ENCODE measurements at regions not wholly inside any gene's neighbourhood (a gene's known extent, or its start where the extent isn't known, plus 50 kb on each side); places are given as distances from the start of the nearest gene placed in this dataset.

DNA sequence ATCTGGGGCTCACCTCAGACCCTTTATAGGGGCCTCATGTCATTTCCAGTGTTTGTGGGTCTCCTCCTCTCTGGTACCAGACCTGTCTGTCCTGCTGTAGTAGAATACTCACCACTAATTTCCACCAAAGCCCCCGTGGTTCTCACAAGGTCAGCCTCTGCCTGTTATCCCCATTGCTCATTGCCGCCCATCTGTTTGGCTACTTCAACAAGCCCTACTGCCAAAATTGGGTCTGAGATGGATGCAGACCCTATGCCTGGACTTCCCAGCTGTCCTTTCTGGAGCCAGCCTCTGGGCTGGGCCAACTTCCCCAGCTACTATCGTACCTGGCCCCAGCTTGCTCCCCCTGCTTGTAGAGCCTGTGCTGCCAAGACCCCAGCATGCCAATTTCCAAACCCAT, 152.1 kb upstream of the ISX start:
- DNase-seq (ENCODE audit: low spot score) = no peak

DNA sequence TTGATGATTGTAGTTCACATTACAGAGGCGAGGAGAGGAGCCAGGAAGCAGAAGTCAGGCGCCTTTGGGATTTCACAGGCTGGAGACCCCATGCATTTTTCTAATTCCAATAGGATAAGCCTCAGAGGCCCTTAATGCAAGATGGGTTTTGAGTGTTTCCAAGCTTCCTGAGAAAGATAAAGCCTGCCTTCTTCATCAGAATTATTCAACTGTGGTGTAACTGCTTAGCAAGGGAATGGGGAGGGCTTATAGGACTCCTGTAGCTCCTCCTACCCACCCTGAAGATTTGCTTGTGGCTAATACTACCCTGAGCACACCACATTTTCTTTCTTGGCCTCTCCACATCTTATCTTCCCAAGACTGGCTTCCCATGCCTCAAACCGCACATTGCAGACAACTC, 151.1 kb upstream of the ISX start:
- DNase-seq (ENCODE audit: low spot score) = no peak

DNA sequence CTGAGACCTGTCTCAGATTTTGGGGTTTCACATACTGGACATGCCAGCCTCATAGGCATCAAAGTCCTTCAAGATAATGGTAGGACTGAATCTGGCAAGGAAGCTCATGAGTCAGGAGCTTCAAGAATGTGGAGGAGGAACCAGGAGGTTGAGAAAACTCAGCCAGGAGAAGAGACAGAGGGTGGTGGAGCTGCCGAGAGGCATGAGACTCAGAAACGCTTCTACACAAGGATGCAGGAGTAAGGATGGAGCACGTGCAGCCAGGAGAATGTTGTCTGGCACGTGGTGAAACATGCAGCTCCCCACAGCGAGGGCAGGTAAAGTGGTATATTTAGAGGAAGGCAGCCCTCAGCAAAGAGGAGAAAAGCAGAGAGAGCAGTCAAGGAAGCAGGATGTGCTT, 148.7 kb upstream of the ISX start:
- no peak for DNase-seq (ENCODE audit: low spot score)

DNA sequence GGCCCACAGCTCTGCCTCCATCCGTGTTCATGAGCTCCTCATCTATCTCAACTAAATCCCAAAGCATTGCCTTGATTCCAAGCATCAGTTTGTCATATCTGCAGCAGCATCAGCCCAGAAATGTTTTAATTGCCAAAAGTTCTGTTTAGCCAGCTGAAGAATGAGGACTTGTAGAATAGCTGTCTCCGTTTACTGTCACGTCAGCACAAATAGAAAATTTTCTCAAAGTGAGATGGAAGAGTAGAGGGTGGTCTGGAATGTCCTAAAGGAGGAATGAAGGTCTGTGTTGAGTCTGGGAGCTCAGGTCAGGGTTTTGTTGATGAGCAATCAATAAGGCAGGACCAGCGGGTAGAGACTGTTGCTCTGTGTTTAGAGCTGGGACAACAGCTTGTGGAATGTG, 134.9 kb upstream of the ISX start:
- no peak for DNase-seq (ENCODE audit: low spot score)

DNA sequence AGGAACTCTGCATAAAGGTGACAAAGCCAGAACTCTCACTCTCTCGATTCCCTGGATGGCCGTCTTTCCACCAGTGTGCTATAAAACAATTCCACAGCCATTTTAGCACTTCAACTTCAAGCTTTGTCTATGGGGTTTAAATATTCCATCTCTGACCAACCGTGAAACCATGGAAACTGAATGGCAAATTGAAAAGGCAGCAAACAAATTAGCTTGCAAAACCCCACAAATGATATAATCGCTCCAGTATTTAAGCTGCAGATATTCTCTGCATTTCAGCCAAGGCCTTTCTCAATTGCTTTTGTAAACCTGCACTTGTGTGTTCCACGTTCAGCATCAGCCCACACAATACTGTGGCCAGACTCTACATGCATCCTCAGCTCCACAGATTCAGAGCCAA, 131.7 kb upstream of the ISX start:
- DNase-seq (ENCODE audit: low spot score) = no peak

DNA sequence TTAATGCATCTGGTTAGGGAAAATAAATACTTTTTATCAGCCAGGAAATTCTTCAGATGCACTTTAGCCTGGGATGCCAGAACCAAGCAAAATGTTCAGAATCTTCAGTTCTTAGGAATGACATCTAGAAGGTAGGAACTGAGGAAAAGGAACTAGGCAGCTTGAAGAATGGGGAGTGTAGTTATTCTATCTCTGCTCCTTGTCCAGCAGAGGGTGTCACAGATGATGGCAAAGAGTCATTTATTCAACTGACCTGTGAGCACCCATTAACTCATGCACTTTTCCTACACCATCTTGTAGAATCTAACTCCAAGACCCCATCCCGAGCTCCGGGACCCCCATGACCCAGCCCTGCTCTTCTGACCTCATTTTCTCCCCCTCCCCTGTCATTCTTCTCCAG, 122.1 kb upstream of the ISX start:
- no peak for DNase-seq (ENCODE audit: low spot score)

DNA sequence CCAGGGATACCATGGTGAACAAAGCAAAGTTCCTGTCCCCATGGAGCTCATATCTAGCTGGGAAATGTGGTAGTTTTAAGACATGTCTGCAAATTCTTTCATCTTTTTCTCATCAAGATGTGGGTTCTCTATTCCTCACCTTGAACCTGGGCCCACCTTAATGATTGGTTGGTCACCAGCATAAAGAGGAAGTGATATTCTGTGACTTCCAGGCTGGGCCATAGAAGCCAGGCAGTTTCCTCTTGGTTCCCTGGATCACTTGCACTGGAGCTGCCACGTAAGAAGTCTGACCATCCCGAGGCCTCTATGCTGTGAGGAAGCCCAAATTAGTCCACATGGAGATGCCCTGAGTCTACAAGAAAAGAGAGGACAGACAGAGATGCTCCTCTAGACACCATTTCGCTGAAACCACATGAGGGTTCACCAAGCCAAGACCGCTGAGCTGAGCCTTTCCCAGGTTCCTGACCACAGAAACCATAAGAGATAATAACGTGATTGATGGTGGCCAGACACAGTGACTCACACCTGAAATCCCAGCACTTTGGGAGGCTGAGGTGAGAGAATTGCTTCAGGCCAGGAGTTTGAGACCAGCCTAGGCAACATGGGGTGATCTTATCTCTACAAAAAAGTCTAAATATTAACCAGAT, 119.5 kb upstream of the ISX start:
- no peak for DNase-seq (ENCODE audit: low spot score)

DNA sequence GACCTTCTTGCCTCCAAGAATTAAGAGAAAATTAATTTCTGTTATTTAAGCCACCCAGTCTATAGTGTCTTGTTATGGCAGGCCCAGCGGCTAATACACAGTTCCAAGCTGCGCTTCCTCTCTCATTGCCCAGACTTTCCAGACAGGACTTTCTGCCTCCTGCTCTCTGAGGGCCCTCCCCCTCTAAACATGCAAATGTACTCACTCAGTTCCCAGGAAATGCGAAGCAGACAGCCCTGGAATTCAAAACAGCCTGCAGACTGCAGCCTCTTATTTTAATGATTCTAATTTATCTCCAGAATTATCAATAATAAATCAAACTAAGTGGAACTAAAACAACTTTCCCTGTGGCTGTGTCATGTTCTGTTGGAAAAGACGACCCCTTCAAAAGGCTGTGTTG, 115.5 kb upstream of the ISX start:
- DNase-seq (ENCODE audit: low spot score) = no peak

DNA sequence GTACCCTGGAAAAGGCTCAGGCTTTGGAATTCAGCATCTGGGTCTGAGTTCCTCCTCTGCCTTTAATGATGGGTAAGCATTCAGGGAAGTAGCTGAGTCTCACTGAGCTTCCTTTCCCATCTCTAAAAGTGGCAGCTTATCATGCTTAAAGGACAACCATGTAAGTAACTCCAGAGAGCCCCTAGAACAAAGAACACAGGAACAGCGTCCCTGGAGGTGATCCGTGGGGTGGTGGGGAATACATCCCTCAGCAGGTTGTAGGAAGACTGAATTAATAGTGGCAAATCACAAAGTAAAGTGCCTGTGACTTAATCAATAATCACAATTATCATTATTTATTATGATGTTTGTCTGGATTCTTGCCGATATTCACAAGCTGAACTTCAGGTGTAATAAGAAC, 114.7 kb upstream of the ISX start:
- DNase-seq (ENCODE audit: low spot score) = no peak

DNA sequence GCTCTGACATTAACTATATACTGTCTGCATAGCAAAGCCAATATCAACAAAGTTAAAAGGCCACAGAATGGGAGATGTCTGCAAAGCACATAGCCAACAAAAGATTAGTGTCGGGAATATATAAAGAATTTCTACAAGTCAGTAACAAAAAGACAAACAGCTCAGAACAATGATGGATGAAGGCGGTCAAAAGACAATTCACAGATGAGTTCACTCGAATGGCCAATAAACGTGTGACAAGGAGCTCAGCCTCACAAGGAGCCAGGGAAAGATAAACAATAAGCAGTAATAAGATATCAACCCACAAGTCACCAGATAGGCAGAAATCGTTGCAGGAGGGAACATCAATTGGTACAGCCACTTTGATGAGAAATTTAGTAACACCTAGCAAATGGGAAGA, 106.0 kb upstream of the ISX start:
- no peak for DNase-seq (ENCODE audit: low spot score)

DNA sequence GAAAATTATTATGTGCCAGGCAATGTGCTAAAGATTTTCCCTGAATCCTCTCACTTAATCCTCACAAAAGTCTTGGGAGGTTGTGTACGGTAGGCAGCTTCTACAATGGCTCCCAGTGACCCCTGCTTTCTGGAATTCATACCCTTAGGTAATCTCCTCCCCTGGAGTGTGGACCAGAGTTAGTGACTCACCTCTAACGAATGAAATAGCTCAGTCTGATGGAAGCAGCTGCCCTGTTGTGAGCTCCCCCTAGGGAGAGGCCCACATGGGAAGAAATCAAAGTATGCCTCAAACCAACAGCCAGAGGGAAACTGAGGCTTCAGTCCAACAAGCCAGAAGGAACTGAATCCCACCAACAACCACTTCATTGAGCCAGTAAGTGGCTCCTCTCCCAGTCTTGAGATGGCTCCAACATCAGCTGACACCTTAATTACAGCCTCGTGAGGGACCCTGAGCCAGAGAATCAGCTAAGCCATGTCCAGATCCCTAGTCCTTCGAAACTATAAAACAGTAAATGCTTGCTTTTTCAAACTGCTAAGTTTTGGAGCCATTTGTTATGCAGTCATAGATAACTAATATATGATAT, 98.9 kb upstream of the ISX start:
- no peak for DNase-seq (ENCODE audit: low spot score)

DNA sequence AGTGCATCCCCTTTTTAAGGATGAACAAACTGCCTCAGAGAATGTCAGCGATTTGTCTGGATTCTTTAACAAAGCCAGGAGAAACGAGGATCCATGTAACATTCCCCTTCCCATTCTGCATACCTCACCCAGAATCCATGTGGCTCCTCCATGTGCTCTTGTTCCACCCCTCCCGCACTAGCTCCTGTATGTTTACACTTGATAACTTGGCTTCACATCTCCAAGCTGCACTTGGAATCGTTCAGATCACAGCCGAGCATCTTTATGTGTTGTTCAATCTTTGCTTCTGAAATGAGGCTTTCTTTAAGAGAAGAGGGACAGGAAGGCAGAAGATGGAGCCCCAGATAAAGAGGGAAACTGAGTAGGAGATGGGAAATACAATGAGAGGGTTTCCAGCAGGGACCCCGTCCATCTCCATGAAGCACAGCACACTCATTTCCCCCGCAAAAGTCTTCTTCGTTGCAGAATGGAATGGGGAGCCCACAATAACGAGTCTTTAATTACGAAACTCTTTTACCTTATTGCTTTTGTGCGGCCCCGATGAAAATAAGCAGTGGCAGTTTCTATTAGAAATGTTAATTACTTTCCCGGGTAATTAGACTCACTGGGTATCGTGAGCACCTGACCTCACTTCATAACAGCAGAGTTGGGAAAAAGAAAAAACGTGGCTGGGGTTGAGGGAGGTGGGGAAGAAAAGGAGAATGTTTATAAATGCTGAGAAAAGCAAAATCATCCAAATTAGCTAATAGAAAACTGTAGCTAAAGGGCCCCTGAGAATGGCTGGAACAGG, 96.8 kb upstream of the ISX start:
- no peak for DNase-seq (ENCODE audit: low spot score)

DNA sequence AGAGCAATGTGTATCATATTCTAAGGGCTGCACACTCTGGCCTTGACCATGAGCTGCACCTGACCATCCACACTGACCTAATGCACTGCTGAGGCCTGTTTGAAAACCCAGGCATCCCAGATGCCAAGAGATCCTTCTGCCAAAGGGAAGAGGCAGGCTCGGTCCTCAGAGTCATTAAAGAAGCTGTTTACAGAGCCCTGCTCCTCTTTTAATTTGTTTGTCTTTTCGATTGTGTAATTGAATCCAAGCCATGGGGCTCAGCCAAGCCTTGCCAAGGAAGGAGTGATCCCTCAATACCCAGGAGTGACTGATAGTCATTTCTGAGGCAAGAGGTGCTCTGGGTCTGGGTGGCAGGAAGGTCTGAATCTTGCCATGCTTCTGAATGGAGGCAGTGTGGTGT, 94.5 kb upstream of the ISX start:
- DNase-seq (ENCODE audit: low spot score) = no peak

DNA sequence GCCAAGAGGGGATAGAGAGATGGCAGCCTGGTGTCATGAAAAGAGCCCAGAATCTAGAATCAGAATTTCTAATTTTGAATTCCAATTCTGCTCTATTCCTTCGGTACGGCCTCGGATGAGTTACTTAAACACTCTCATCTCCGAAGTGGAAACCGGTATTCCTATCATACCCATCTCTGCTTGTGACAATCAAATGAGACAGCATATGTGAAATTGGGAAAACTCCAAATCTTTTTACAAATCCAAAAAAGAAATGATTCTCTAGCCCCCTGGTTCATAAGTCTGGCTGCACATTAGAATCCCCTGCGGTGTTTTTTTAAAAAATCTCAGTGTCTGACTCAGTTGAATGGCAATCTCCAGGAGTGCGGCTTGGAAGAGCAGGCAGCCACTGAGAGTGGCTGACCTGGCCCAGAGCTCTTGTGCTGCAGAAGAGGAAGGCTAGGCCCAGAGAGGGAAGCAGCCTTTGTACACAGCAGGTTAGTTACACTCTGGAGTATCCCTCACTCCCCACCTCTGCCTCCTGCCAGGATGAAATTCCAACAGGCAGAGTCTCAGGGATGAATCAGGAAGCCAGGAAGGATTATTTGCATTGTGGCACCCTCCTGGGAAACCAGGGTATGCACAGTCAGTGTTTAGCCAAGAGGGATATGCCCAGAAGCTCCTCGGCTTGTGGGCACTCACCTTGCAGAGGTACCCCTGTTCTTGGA, 93.6 kb upstream of the ISX start:
- DNase-seq (ENCODE audit: low spot score) = no peak

DNA sequence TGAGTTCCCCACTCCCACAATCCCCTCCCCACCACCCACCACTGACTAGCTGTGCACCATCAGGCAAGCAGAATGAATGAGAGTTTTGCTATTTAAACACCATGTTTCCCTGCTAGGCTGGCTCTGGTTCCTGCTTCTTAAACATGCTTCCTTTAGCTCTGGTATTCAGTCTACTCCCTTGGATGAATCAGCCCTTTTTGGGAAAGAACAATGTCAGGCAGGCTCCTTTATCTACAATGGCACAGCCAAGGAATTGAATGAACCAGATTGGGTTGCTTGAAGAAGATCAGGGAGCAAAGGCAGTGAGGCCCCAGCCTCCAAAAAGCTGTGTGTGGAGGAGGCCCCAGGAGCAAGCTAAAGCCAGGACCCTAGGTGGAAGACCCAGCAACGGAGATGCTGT, 92.9 kb upstream of the ISX start:
- no peak for DNase-seq (ENCODE audit: low spot score)

DNA sequence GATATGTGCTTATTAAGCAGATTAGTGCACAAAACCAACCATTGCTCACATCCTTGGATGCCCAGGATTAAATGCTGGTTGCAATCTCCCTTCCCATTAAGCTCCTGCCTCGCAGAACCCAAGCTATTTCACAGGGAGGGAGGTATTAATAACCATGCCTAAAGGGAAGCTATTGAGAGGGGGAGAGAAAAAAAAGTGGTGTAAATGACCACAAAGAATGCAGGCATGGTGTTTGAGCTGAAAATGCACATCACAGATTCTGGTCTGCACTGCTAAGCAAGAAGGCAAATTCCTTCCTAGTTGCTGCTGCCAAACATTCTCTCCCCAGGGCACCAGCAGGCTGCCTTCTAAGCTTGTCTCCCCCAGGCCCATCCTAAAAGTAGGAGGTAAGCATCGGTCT, 92.0 kb upstream of the ISX start:
- DNase-seq (ENCODE audit: low spot score) = no peak

DNA sequence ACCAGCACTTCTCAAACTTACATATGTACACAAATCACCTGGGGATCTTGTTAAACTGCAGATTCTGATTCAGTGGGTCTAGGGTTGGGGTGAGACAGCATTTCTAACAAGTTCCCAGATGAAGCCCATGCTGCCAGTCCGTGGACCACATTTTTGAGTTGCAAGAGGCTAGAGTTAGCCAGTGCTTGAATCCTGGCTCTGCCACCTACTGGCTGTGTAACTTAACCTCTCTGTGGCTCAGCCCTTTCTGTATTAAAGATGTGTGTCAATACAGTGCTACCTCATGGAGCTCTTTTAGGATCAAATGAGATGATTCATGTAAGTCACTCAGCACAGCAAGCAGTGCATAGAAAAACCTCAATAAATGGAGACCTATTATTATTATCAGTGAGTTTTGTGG, 90.2 kb upstream of the ISX start:
- no peak for DNase-seq (ENCODE audit: low spot score)

DNA sequence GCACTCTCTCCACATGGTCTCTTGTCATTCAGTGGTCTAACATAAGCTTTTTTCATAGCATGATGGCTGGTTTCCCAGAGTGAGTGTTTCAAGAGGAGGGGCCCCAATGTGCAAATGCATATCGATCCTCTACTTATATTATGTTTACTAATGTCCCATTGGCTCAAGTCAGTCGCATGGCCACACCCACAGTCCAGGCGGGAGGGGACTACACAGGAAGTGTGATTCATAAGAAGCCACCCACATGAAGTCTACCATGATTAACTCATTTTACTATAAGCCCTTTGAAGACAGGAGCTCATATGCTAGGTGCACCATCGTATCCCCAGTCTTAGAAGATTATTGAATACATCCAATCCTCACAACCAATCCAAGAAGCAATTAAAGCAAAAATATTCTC, 89.5 kb upstream of the ISX start:
- no peak for DNase-seq (ENCODE audit: low spot score)

DNA sequence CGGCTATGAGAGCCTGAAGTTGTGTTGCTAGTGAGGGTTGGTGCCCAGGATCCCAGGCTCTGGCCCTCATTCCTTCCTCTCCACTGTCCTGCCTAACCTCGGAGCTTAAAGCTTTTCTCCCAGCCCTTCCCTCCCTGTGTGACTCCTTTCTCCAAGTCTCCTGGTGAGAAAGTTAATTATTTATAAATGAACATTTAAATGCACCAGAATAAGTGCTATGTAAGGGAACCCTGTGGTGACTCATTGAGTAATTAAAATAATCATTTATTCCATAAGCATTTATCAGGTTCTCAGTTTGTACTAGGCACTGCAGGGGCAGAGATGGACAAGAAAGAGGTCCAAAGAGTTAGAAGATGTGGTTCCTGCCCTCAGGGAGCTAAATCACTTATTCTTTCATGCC, 89.1 kb upstream of the ISX start:
- no peak for DNase-seq (ENCODE audit: low spot score)

DNA sequence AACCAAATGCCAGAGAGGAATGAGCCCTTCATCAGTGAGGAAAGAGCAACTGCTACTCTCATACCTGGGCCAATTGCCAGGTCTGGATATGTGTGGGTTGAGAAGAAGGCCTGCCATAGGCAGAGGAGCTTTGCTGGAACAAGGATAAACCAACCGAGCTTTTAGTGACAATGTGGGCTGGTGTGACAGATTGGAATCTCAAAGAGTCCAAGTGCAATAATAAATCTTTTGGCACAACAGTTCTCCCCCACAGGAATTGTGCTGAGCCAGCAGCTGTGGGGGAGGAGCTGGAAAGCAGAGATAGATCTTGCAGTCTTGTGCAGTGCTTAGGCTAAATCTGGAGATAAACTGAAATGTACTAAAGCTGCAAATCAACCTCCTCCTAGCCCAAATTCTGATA, 79.4 kb upstream of the ISX start:
- no peak for DNase-seq (ENCODE audit: low spot score)

DNA sequence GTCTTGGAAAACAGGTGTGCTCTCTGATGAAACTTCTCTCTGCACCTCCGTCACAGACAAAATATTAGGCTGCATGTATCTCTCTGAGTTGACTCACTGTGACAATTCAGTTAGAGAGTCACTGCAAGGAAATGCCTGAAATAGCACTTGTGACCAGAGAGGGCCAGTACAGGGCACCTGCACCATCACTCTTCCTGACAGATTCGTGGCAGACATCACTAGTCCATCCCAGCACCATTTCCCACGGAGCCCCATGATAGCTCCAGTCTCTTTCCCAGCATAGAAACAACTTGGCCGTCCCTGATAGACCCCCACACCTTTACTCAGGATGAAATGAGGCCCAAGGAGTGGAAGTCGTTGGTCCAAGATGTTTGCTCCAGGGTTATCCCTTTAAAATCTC, 73.3 kb upstream of the ISX start:
- no peak for DNase-seq (ENCODE audit: low spot score)

DNA sequence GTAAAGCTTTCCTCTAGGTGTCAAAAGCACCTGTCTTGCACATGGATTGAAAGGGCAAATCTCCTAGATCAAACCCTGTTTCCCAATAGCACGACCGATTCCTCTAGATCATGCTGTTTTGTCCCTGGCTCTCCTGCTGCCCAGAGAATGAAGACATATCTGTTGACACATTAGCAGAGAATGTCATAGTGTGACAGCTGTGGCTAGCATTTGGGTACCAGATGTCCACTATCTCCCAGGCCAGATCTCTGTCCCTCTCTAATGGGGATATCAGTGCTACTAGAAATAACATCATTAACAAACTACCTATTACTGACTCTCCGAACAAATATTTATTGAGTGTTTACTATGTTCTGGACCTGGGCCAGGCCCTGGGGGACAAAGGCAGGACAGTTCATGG, 72.4 kb upstream of the ISX start:
- DNase-seq (ENCODE audit: low spot score) = no peak

DNA sequence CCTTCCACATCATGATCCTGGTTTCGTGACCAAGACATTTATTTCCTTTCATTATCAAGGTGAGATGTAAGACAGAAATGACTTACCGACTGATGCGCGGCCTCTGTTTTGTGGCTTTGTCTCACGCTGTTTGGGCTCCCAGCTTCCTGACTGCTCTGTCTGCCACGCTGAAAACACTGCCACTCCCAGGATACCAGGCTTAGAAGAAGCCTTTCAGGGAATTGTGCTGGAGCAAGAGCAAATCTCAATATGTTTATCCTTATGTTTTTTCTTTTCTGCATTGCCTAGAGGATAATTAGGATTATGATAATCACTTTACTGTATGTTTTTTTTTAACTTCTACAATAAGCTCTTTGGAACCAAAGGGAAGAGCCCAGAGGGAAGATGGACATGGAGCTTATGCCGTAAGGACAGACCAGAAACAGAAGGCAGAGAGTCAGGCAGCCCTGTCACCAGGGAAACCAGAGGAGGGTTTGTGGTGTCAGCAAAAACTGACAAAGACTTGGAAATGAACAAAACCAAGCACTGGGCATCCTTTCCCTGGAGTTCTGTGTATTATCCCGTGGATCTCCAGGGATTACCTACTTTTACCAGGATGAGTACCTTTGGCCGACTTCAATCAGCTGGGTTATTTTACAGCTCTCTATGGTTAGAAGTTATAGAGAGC, 68.2 kb upstream of the ISX start:
- no peak for DNase-seq (ENCODE audit: low spot score)

Data from pons (tissue), 1 donor.